Activated CD4-positive, alpha-beta T cell treated with anti-CD3 and anti-CD28 coated beads, Interleukin-2, amount 10 ng/mL, durations not matched to agents 7 days and 5 days (primary cell): ENCODE measurements at regions not wholly inside any gene's neighbourhood (a gene's known extent, or its start where the extent isn't known, plus 50 kb on each side); places are given as distances from the start of the nearest gene placed in this dataset.
"Not testable (repeated sequence)": the region's sequence is repeated elsewhere in the genome, so short reads cannot be mapped to it uniquely, and the experiment has no call there.

Experiments used
- CTCF ChIA-PET: fragments of 350-600 bp; sonication (Branson Sonifier 250); formaldehyde crosslinking; loops from one replicate; lab custom pipeline; 2021; ENCODE audit warnings: antibody characterized with exemption; lab: Charles Lee
- POLR2A ChIA-PET: fragments of 350-600 bp; sonication (Branson Sonifier 250); formaldehyde crosslinking; loops from one replicate; lab custom pipeline; 2021; ENCODE audit warnings: antibody characterized with exemption; lab: Charles Lee
- DNase-seq: peaks from one replicate; pipeline ENCODE4 v3.0.0-alpha.2; 2020
- H3K27ac Mint-ChIP-seq: one replicate; pipeline ENCODE4 v1.8.0; 2021; ENCODE audit warnings: mild to moderate bottlenecking, moderate library complexity, mixed read lengths
- H3K27me3 Mint-ChIP-seq: one replicate; pipeline ENCODE4 v1.8.0; 2021; ENCODE audit warnings: mixed read lengths
- H3K36me3 Mint-ChIP-seq: one replicate; pipeline ENCODE4 v1.8.0; 2021; ENCODE audit warnings: low read depth, mixed read lengths
- H3K4me1 Mint-ChIP-seq: one replicate; pipeline ENCODE4 v1.8.0; 2021; ENCODE audit warnings: mixed read lengths
- H3K4me3 Mint-ChIP-seq: one replicate; pipeline ENCODE4 v1.8.0; 2021; ENCODE audit warnings: mild to moderate bottlenecking, moderate library complexity, mixed read lengths
- H3K9me3 Mint-ChIP-seq: one replicate; pipeline ENCODE4 v1.8.0; 2021; ENCODE audit warnings: mixed read lengths

GRCh38 chr2:228600265-228600664 is 418.8 kb upstream of the SPHKAP start:
- no peak for DNase-seq
- Mint-ChIP-seq H3K36me3 (no peaks in the 10 kb centered on the region), H3K4me3 (no peak overlapping the region), H3K4me1 (no peaks in the 10 kb centered on the region), H3K27me3 (no peaks in the 10 kb centered on the region), H3K9me3 (peaks cover 2% of the 10 kb centered on the region), H3K27ac (no peak overlapping the region)
- ChIA-PET CTCF (no interaction called here), POLR2A (no interaction called here)

DNA sequence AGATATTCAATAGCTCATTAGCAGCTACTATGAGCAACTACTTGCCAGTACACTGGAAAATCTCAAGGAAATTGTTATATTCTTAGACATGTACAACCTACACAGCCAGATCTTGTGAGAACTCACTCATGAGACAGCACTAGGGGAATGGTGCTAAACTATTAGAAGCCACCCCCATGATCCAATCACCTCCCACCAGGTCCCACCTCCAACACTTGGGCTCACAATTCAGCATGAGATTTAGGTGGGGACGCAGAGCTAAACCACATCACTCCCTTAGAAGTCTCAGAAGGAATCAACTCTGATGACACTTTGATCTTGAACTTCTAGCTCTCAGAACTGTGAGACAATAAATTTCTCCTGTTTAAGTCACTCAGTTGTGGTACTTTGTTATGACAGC is 418.3 kb upstream of the SPHKAP start:
- ChIA-PET CTCF (no interaction called here), POLR2A (no interaction called here)
- no peaks in the 10 kb centered on the region for H3K36me3 Mint-ChIP-seq
- H3K4me3 Mint-ChIP-seq: no peak overlapping the region
- DNase-seq: no peak
- peaks cover 2% of the 10 kb centered on the region for H3K9me3 Mint-ChIP-seq
- no peak overlapping the region for H3K27ac Mint-ChIP-seq
- H3K27me3 Mint-ChIP-seq: no peaks in the 10 kb centered on the region
- no peaks in the 10 kb centered on the region for H3K4me1 Mint-ChIP-seq

DNA sequence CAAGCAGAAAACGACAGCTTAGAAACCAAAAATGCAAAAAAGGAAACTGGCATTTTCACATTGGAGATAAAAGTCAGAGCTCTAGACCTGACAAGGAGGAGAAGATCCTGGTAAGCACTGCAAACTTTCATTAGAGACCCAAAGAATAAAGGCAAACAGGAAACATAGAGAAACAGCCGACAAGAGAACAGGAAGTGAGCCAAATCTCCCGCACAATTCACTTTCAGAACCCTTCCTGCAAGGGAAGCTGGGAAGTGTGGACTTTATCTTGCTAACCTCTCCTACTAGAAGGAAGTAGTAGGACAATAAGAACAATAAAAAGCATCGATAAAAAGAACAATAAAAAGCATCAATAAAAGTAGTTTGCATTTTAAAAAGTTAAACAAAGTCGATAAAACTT is 417.8 kb upstream of the SPHKAP start:
- Mint-ChIP-seq H3K9me3 (peaks cover 2% of the 10 kb centered on the region), H3K27ac (no peak overlapping the region), H3K36me3 (no peaks in the 10 kb centered on the region), H3K4me3 (no peak overlapping the region), H3K4me1 (no peaks in the 10 kb centered on the region), H3K27me3 (no peaks in the 10 kb centered on the region)
- DNase-seq: no peak
- ChIA-PET POLR2A (no interaction called here), CTCF (no interaction called here)

GRCh38 chr2:228597032-228597431 is 415.5 kb upstream of the SPHKAP start:
- Mint-ChIP-seq H3K27ac (no peak overlapping the region), H3K27me3 (no peaks in the 10 kb centered on the region), H3K36me3 (no peaks in the 10 kb centered on the region), H3K4me3 (no peak overlapping the region), H3K9me3 (peaks cover 2% of the 10 kb centered on the region), H3K4me1 (no peaks in the 10 kb centered on the region)
- ChIA-PET CTCF (no interaction called here), POLR2A (no interaction called here)
- DNase-seq: no peak

DNA sequence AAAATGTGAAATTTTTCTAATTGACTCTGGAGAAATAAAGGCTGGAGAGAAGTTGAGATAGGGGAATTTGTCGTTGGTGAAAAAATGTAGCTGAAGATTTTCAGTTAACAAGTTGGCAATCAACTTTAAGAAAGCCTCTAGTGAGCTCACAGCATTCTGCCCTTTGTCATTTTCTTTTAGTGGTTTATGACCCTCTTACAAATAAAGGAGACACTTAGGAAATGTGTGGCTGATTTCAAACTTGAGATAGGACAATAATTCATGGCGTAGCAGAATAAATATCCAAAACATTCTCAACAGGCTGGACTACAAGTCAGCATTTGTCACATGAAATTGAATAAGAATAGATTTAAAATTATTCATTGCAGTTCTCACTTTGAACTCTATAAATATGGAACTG is 412.5 kb upstream of the SPHKAP start:
- H3K36me3 Mint-ChIP-seq: no peaks in the 10 kb centered on the region
- H3K4me1 Mint-ChIP-seq: no peaks in the 10 kb centered on the region
- no peak overlapping the region for H3K4me3 Mint-ChIP-seq
- peaks cover 6% of the 10 kb centered on the region for H3K9me3 Mint-ChIP-seq
- POLR2A ChIA-PET: no interaction called here
- no peak for DNase-seq
- CTCF ChIA-PET: no interaction called here
- H3K27ac Mint-ChIP-seq: no peak overlapping the region
- no peaks in the 10 kb centered on the region for H3K27me3 Mint-ChIP-seq

DNA sequence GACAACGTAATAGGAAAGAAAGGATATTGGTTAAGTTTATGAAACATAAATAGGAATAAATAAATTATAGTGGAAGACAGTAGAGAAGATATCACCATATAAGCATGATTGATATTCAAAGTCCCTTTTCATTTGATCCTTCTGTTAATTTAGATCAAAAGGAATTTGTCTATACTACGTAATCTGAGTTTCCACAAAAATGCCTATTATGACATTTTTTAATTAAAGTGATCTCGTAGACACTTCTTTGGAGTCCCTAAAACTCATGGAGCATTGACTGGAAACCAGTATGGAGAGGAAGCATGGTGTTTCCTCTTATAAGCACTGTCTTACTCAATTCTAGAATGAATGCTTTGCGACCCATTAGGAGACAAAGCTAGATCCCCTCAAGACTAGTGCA is 411.4 kb upstream of the SPHKAP start:
- POLR2A ChIA-PET: no interaction called here
- H3K4me3 Mint-ChIP-seq: no peak overlapping the region
- no peak for DNase-seq
- CTCF ChIA-PET: no interaction called here
- no peaks in the 10 kb centered on the region for H3K36me3 Mint-ChIP-seq
- no peaks in the 10 kb centered on the region for H3K27me3 Mint-ChIP-seq
- no peak overlapping the region for H3K27ac Mint-ChIP-seq
- H3K4me1 Mint-ChIP-seq: no peaks in the 10 kb centered on the region
- H3K9me3 Mint-ChIP-seq: peaks cover 8% of the 10 kb centered on the region

- Mint-ChIP-seq H3K36me3 (no peaks in the 10 kb centered on the region), H3K27me3 (no peaks in the 10 kb centered on the region), H3K4me1 (no peaks in the 10 kb centered on the region), H3K4me3 (no peak overlapping the region), H3K27ac (no peak overlapping the region), H3K9me3 (peaks cover 7% of the 10 kb centered on the region)
- CTCF ChIA-PET: no interaction called here
- DNase-seq: no peak
- POLR2A ChIA-PET: no interaction called here
Measured at GRCh38 chr2:228590681-228591080, 409.2 kb upstream of the SPHKAP start.

- Mint-ChIP-seq H3K9me3 (peaks cover 9% of the 10 kb centered on the region), H3K4me1 (no peaks in the 10 kb centered on the region), H3K27ac (no peak overlapping the region), H3K4me3 (no peak overlapping the region), H3K36me3 (no peaks in the 10 kb centered on the region), H3K27me3 (no peaks in the 10 kb centered on the region)
- CTCF ChIA-PET: no interaction called here
- POLR2A ChIA-PET: no interaction called here
- no peak for DNase-seq
Measured at GRCh38 chr2:228589115-228589514, 407.6 kb upstream of the SPHKAP start.

DNA sequence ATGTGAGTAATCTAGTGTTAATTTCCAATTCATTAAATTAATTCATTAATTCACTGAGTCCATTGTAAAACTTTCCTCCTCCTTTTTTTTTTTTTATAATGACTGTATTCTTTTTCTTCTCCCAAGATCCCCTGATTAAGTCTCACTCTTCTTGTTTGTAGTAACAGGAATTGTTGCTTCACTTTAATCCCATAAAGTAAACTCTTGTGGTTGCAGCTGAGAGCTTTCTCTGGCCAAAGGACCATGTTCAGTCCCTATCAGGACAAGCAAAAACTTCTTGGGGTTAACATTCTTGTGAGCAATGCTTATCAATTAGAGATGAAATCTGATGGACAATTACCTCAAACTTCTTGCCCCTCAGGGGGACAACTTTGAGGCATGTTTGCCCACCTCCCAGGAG is 400.2 kb upstream of the SPHKAP start:
- Mint-ChIP-seq H3K27me3 (no peaks in the 10 kb centered on the region), H3K9me3 (peaks cover 2% of the 10 kb centered on the region), H3K27ac (no peak overlapping the region), H3K36me3 (no peaks in the 10 kb centered on the region), H3K4me1 (no peaks in the 10 kb centered on the region), H3K4me3 (no peak overlapping the region)
- ChIA-PET CTCF (no interaction called here), POLR2A (no interaction called here)
- DNase-seq: no peak

DNA sequence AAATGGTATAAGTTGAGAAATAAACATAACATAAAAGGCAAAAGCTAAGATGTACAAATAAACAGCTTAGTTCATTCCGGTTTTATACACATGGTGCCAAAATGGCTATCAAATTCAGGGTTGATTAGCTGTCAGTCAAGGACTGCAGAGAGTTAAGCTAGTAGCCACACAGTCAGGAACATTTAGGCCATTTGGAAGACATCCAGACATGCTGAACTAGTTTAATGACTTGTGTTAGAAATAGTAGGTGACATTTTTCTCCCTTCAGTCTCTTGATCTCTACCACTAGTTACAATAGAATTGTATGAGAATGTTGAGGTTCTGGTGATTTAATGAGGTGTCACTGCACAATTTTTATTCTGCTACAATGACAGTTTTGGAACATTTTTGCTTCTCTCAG is 394.4 kb upstream of the SPHKAP start:
- Mint-ChIP-seq H3K9me3 (no peaks in the 10 kb centered on the region), H3K36me3 (no peaks in the 10 kb centered on the region), H3K27me3 (no peaks in the 10 kb centered on the region), H3K4me3 (no peak overlapping the region), H3K4me1 (no peaks in the 10 kb centered on the region), H3K27ac (no peak overlapping the region)
- DNase-seq: no peak
- ChIA-PET POLR2A (no interaction called here), CTCF (no interaction called here)

GRCh38 chr2:228568275-228568674 is 386.8 kb upstream of the SPHKAP start:
- H3K36me3 Mint-ChIP-seq, H3K4me3 Mint-ChIP-seq, H3K4me1 Mint-ChIP-seq, H3K9me3 Mint-ChIP-seq, H3K27ac Mint-ChIP-seq, POLR2A ChIA-PET, CTCF ChIA-PET, DNase-seq, H3K27me3 Mint-ChIP-seq: not testable (repeated sequence)

DNA sequence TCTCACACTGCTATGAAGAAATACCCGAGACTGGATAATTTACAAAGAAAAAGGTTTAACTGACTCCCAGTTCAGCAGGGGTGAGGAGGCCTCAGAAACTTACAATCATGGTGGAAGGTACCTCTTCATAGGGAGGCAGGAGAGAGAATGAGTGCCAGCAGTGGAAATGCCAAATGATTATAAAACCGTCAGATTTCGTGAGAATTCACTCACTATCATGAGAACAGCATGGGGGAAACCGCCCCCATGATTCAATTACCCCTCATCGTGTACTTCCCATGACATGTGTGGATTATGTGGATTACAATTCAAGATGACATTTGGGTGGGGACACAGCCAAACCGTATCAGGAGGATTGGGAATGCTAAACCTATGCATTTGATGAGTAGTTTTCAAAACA is 380.3 kb upstream of the SPHKAP start:
- no peaks in the 10 kb centered on the region for H3K27me3 Mint-ChIP-seq
- POLR2A ChIA-PET: no interaction called here
- H3K36me3 Mint-ChIP-seq: no peaks in the 10 kb centered on the region
- DNase-seq: no peak
- H3K9me3 Mint-ChIP-seq: peaks cover 5% of the 10 kb centered on the region
- no peak overlapping the region for H3K4me3 Mint-ChIP-seq
- CTCF ChIA-PET: no interaction called here
- no peak overlapping the region for H3K27ac Mint-ChIP-seq
- no peaks in the 10 kb centered on the region for H3K4me1 Mint-ChIP-seq

GRCh38 chr2:228559774-228560415 is 378.4 kb upstream of the SPHKAP start:
- Mint-ChIP-seq H3K27ac (no peak overlapping the region), H3K36me3 (no peaks in the 10 kb centered on the region), H3K4me3 (no peak overlapping the region), H3K27me3 (no peaks in the 10 kb centered on the region), H3K4me1 (no peaks in the 10 kb centered on the region), H3K9me3 (peaks cover 2% of the 10 kb centered on the region)
- POLR2A ChIA-PET: no interaction called here
- CTCF ChIA-PET: no interaction called here
- DNase-seq: no peak

DNA sequence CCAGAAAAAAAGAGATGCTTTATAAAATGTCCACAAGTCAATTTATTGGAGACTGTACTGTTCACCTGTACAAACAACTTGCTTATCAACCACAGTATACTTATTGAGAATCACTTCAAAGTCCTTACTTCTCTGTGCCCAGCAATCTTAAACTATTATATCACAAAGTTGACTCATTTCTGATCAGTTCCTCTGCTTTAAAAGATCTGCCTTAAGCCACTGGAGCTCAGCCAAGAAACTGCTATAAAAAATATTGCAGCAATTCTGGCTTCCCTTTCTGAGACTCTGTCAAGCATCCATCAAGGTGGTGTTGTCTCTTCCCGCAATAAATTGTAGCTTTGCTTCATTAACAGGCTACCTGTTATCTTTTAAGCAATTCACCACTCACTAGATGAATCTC is 375.2 kb upstream of the SPHKAP start:
- no peaks in the 10 kb centered on the region for H3K36me3 Mint-ChIP-seq
- CTCF ChIA-PET: no interaction called here

More for the DNA sequence above, 375.2 kb upstream of the SPHKAP start:
- H3K9me3 Mint-ChIP-seq: peaks cover 2% of the 10 kb centered on the region
- H3K27me3 Mint-ChIP-seq: no peaks in the 10 kb centered on the region
- H3K27ac Mint-ChIP-seq: no peak overlapping the region
- no peak for DNase-seq
- H3K4me1 Mint-ChIP-seq: no peaks in the 10 kb centered on the region
- POLR2A ChIA-PET: no interaction called here
- no peak overlapping the region for H3K4me3 Mint-ChIP-seq
